G401 (cell line): ENCODE measurements at regions not wholly inside any gene's neighbourhood (a gene's known extent, or its start where the extent isn't known, plus 50 kb on each side); places are given as distances from the start of the nearest gene placed in this dataset.
"Not testable (repeated sequence)": the region's sequence is repeated elsewhere in the genome, so short reads cannot be mapped to it uniquely, and the experiment has no call there.

ENCODE experiments used
- DNase-seq: peaks from one replicate; pipeline ENCODE4 v3.0.0-alpha.2; 2015; ENCODE audit warnings: low spot score
- in situ Hi-C: cut with HindIII; loops from 2 replicates; pipeline ENCODE4 v1.10.0; 2016; ENCODE audit warnings: low sequenced_read_pairs, mixed read lengths

- DNase-seq: no peak
- in situ Hi-C loops: no loop called here
These were observed 97.0 kb upstream of the COL5A1 start for GRCh38 chr9:134544388-134545214.

GRCh38 chr9:134545215-134545542 lies 96.4 kb upstream of the COL5A1 start:
- in situ Hi-C loops: no loop called here
- DNase-seq: no peak

- in situ Hi-C loops: no loop called here
- no peak for DNase-seq
These were observed 95.9 kb upstream of the COL5A1 start for GRCh38 chr9:134545543-134546245.

- no peak for DNase-seq
- in situ Hi-C loops: no loop called here
These were observed 95.3 kb upstream of the COL5A1 start for GRCh38 chr9:134546246-134546731.

- in situ Hi-C loops: no loop called here
- no peak for DNase-seq
These were observed 94.9 kb upstream of the COL5A1 start for GRCh38 chr9:134546746-134547145.

GRCh38 chr9:134547161-134548100 lies 94.2 kb upstream of the COL5A1 start:
- in situ Hi-C loops: no loop called here
- no peak for DNase-seq

GRCh38 chr9:134548185-134548584 lies 93.4 kb upstream of the COL5A1 start:
- in situ Hi-C loops: no loop called here
- DNase-seq: no peak

GRCh38 chr9:134548618-134549017 lies 93.0 kb upstream of the COL5A1 start:
- DNase-seq: no peak
- in situ Hi-C loops: no loop called here

GRCh38 chr9:134549336-134549735 lies 92.3 kb upstream of the COL5A1 start:
- in situ Hi-C loops: no loop called here
- no peak for DNase-seq

- DNase-seq, in situ Hi-C loops: not testable (repeated sequence)
These were observed 91.5 kb upstream of the COL5A1 start for GRCh38 chr9:134550081-134550480.

GRCh38 chr9:134550584-134550983 lies 91.0 kb upstream of the COL5A1 start:
- in situ Hi-C loops: no loop called here
- no peak for DNase-seq

- in situ Hi-C loops: no loop called here
- no peak for DNase-seq
These were observed 90.4 kb upstream of the COL5A1 start for GRCh38 chr9:134551176-134551575.

GRCh38 chr9:134551644-134552348 lies 89.8 kb upstream of the COL5A1 start:
- no peak for DNase-seq

GRCh38 chr9:134552349-134552990 lies 89.1 kb upstream of the COL5A1 start:
- no peak for DNase-seq
- in situ Hi-C loops: no loop called here

More at GRCh38 chr9:134551644-134552348, 89.8 kb upstream of the COL5A1 start:
- in situ Hi-C loops: no loop called here

GRCh38 chr9:134553061-134553891 lies 88.3 kb upstream of the COL5A1 start:
- no peak for DNase-seq
- in situ Hi-C loops: no loop called here

- in situ Hi-C loops: no loop called here
- no peak for DNase-seq
These were observed 87.6 kb upstream of the COL5A1 start for GRCh38 chr9:134553996-134554372.

GRCh38 chr9:134554373-134555093 lies 87.1 kb upstream of the COL5A1 start:
- DNase-seq: no peak
- in situ Hi-C loops: no loop called here
